Heart right ventricle (tissue), 16 donors: ENCODE measurements at regions not wholly inside any gene's neighbourhood (a gene's known extent, or its start where the extent isn't known, plus 50 kb on each side); places are given as distances from the start of the nearest gene placed in this dataset.

Experiments used
- ATAC-seq, 8 donors: fragments of 200-7000 bp; cut with Tn5 transposase; one replicate each; pipeline ENCODE4 v1.9.1; 2020; ENCODE audit warnings: mild to moderate bottlenecking in 8 of 8, moderate library complexity in 8 of 8, moderate number of reproducible peaks in 1 of 8
- DNase-seq, 2 donors: peaks; one replicate each; pipeline ENCODE4 v3.0.0-alpha.2; 2020
- H3K27ac ChIP-seq, 10 donors: fragments of 200-600 bp; sonication (generic) in 2 of 10; one replicate each; pipeline versions ENCODE4 v1.5.0 to v1.8.0; 2020 to 2022; ENCODE audit warnings: mild to moderate bottlenecking in 3 of 10
- H3K27me3 ChIP-seq, 7 donors: fragments of 200-600 bp; one replicate each; pipeline ENCODE4 v1.8.0; 2021 to 2022; ENCODE audit warnings: mild to moderate bottlenecking in 2 of 7
- H3K36me3 ChIP-seq, 9 donors: fragments of 200-600 bp; sonication (generic) in 1 of 9; one replicate each; pipeline versions ENCODE4 v1.5.0 to v1.8.0; 2020 to 2022; ENCODE audit warnings: mild to moderate bottlenecking in 2 of 9
- H3K4me1 ChIP-seq, 9 donors: fragments of 200-600 bp; sonication (generic) in 1 of 9; one replicate each; pipeline versions ENCODE4 v1.5.0 to v1.8.0; 2020 to 2022; ENCODE audit warnings: mild to moderate bottlenecking in 4 of 9
- H3K4me3 ChIP-seq, 10 donors: fragments of 200-600 bp; sonication (generic) in 2 of 10; one replicate each; pipeline versions ENCODE4 v1.5.0 to v1.8.0; 2020 to 2022; ENCODE audit warnings: mild to moderate bottlenecking in 7 of 10, moderate library complexity in 2 of 10
- H3K9me3 ChIP-seq, 11 donors: fragments of 200-600 bp in 10 of 11; sonication (generic) in 2 of 11; one replicate each; pipeline versions ENCODE4 v1.5.0 to v1.8.0; 2013 to 2022; ENCODE audit warnings: mild to moderate bottlenecking in 2 of 11, control low read depth in 1 of 11, moderate library complexity in 1 of 11
- WGBS, 2 donors: extraction: QIAGEN DNeasy Blood & Tissue Kit; methylation state at CpG; one replicate each; pipeline ENCODE4 v1.1.7; 2013; ENCODE audit warnings: inconsistent platforms in 1 of 2; 5-methylcytosine and 5-hydroxymethylcytosine counted together
- intact Hi-C, 10 donors: fragments of 100-400 bp; cut with DNase I; formaldehyde crosslinking; loops; one replicate each; pipeline versions ENCODE4 v1.11.1 to v1.14.2; 2022
- TF ChIP-seq, protein P1 (sequence below), 9 donors: fragments of 200-600 bp; sonication (generic) in 2 of 9; IDR thresholded peaks; one replicate each; pipeline versions ENCODE4 v1.5.0 to v1.8.0; 2021 to 2022; ENCODE audit warnings: antibody characterized with exemption in 9 of 9, mild to moderate bottlenecking in 5 of 9, moderate library complexity in 1 of 9
- donor health status: Arrhythmogenic right ventricular cardiomyopathy.
- donor health status: ischemic (EF 13 %, LVEDD 7.1; RV severe dilation, severe dysfunction).
- donor health status: healthy with polysubstance abuse.
- donor health status: DM: no; HTN: yes; CAD: no.
- donor health status: DM: no; HTN: no; CAD: no.
- donor health status: ischemic (EF 25% LVEDD 6.9; RV normal size, moderate dysfunction).
- donor health status: ischemic (EF 25% LVEDD 5.7; RV mildly dilated, moderate dysfunction).
- donor health status: healthy.
- donor health status: DM: yes; HTN: yes; CAD: no.
- donor health status: Ischemic cardiomyopathy.
- donor health status: ischemic (EF 35%, LVEDD 5.7; RV mildly dilated, moderate dysfunction).
- donor health status: nonischemic (EF 11% LVEDD 7.7; RV severe dilation, severe dysfunction).
- donor health status: DM: yes; HTN: yes; CAD: no.
- donor health status: PGD.
- donor health status: ischemic (EF 29% LVEDD 5.4; RV normal size, mild dysfunction).
- donor health status: nonischemic (EF 23%, LVEDD 6.1; RV moderate dilation, normal function).

GRCh38 chr12:59446116-59446515 is 149.7 kb upstream of the SLC16A7 start:
- TF ChIP-seq, protein P1, sequence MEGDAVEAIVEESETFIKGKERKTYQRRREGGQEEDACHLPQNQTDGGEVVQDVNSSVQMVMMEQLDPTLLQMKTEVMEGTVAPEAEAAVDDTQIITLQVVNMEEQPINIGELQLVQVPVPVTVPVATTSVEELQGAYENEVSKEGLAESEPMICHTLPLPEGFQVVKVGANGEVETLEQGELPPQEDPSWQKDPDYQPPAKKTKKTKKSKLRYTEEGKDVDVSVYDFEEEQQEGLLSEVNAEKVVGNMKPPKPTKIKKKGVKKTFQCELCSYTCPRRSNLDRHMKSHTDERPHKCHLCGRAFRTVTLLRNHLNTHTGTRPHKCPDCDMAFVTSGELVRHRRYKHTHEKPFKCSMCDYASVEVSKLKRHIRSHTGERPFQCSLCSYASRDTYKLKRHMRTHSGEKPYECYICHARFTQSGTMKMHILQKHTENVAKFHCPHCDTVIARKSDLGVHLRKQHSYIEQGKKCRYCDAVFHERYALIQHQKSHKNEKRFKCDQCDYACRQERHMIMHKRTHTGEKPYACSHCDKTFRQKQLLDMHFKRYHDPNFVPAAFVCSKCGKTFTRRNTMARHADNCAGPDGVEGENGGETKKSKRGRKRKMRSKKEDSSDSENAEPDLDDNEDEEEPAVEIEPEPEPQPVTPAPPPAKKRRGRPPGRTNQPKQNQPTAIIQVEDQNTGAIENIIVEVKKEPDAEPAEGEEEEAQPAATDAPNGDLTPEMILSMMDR (IDR thresholded peaks at IDR 0.05) = no peak
- 45 to 79% methylated on average over 3 of the region's 3 CpGs for WGBS, 2 donors
- no peaks in the 10 kb centered on the region for H3K4me1 ChIP-seq
- H3K27ac ChIP-seq = no peak overlapping the region
- ATAC-seq (no peak), DNase-seq (no peak)
- no peak overlapping the region for H3K4me3 ChIP-seq
- intact Hi-C loops = loop anchor here in 7 of 10 donors (10.0 kb wide), 3 partner anchors 359 to 389 kb away; no protein-coding TSS in a partner anchor
- H3K36me3 ChIP-seq = no peaks in the 10 kb centered on the region
- no peaks in the 10 kb centered on the region for H3K27me3 ChIP-seq
- H3K9me3 ChIP-seq = peaks cover 0 to 15% (median 4%) of the 10 kb centered on the region in 11 donors

DNA sequence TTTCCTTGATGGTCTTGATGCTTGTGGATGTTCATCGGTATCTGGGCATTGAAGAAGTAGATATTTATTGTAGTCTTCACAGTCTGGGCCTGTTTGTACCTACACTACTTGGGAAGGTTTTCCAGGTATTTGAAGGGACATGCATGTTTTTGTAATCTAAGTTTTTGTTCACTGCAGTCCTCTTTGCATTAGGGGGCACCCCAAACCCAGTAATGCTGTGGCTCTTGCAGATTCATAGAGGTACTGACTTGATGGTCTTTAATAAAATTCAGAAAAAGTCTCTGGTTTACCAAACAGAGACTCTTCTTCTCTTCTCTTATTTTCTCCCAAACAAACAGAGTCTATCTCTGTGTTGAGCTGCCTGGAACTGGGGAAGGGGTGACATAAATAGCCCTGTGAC is 150.9 kb upstream of the SLC16A7 start:
- no peak overlapping the region for H3K27ac ChIP-seq
- ATAC-seq (no peak), DNase-seq (no peak)
- TF ChIP-seq, protein P1 (IDR thresholded peaks at IDR 0.05) = peak in 8 of 9 donors; percentile 17 to 58 (median 46)
- no peaks in the 10 kb centered on the region for H3K4me1 ChIP-seq
- H3K4me3 ChIP-seq = no peak overlapping the region
- no peaks in the 10 kb centered on the region for H3K27me3 ChIP-seq
- no peaks in the 10 kb centered on the region for H3K36me3 ChIP-seq
- intact Hi-C loops = loop anchor here in 7 of 10 donors (10.0 kb wide), 3 partner anchors 360 to 390 kb away; no protein-coding TSS in a partner anchor
- 87 to 94% methylated on average over 1 of the region's 1 CpG for WGBS, 2 donors
- H3K9me3 ChIP-seq = peaks cover 0 to 27% (median 4%) of the 10 kb centered on the region in 11 donors

DNA sequence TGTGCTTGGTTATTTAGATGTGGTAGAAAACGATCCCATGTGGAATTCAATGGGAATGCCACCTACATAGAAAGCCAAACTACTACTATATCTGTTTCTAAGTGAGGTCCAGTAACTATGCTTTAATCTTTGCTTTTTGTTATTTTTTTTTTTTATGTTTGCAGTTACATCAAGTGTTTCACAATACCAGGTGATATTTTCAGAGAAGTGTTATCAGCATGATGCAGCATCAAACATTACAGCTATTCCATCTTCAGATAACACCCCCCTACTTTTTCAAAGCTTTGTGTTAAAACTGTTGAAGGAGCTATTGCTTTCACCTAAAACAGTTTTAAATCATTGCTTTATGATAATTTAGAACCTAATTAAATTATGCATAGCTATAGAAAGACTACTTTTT is 163.8 kb upstream of the SLC16A7 start:
- Histone ChIP-seq H3K27ac (no peak overlapping the region), H3K27me3 (no peaks in the 10 kb centered on the region), H3K36me3 (no peaks in the 10 kb centered on the region), H3K4me1 (no peaks in the 10 kb centered on the region), H3K4me3 (no peak overlapping the region), H3K9me3 (no peaks in the 10 kb centered on the region)
- 50 to 64% methylated on average over 1 of the region's 1 CpG for WGBS, 2 donors
- no peak for DNase-seq
- TF ChIP-seq, protein P1 (IDR thresholded peaks at IDR 0.05) = no peak
- no peak for ATAC-seq
- intact Hi-C loops = loop anchor here in 1 of 10 donors (10.0 kb wide), 1 partner anchor 403 kb away; no protein-coding TSS in a partner anchor

GRCh38 chr12:59431266-59431665 is 164.6 kb upstream of the SLC16A7 start:
- Histone ChIP-seq H3K27me3 (no peaks in the 10 kb centered on the region), H3K9me3 (no peaks in the 10 kb centered on the region), H3K4me1 (no peaks in the 10 kb centered on the region), H3K4me3 (no peak overlapping the region), H3K27ac (no peak overlapping the region), H3K36me3 (no peaks in the 10 kb centered on the region)
- TF ChIP-seq, protein P1 (IDR thresholded peaks at IDR 0.05) = peak in 6 of 9 donors; percentile 17 to 46 (median 33)
- WGBS, 2 donors = 51% methylated on average over 4 of the region's 4 CpGs
- ATAC-seq = no peak
- intact Hi-C loops = loop anchor here in 1 of 10 donors (10.0 kb wide), 1 partner anchor 404 kb away; no protein-coding TSS in a partner anchor
- no peak for DNase-seq
